ENCODE measurements at regions not wholly inside any gene's neighbourhood (a gene's known extent, or its start where the extent isn't known, plus 50 kb on each side); places are given as distances from the start of the nearest gene placed in this dataset.

GRCh38 chr1:95723346-95723745 lies 489.3 kb downstream of the RWDD3 start:
- TF ChIP-seq TAF1 (CRISPR knock-in tag; IDR thresholded peaks at IDR 0.05) = no peak
- TF ChIP-seq, protein P1, sequence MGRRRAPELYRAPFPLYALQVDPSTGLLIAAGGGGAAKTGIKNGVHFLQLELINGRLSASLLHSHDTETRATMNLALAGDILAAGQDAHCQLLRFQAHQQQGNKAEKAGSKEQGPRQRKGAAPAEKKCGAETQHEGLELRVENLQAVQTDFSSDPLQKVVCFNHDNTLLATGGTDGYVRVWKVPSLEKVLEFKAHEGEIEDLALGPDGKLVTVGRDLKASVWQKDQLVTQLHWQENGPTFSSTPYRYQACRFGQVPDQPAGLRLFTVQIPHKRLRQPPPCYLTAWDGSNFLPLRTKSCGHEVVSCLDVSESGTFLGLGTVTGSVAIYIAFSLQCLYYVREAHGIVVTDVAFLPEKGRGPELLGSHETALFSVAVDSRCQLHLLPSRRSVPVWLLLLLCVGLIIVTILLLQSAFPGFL (CRISPR knock-in tag; IDR thresholded peaks at IDR 0.05) = no peak
- TF ChIP-seq POLR2AphosphoS5 (IDR thresholded peaks at IDR 0.05; ENCODE audit: low read depth, low read length) = no peak
- TF ChIP-seq, protein P2, sequence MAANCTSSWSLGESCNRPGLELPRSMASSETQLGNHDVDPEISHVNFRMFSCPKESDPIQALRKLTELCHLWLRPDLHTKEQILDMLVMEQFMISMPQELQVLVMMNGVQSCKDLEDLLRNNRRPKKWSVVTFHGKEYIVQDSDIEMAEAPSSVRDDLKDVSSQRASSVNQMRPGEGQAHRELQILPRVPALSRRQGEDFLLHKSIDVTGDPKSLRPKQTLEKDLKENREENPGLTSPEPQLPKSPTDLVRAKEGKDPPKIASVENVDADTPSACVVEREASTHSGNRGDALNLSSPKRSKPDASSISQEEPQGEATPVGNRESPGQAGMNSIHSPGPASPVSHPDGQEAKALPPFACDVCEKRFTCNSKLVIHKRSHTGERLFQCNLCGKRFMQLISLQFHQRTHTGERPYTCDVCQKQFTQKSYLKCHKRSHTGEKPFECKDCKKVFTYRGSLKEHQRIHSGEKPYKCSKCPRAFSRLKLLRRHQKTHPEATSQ (CRISPR knock-in tag; IDR thresholded peaks at IDR 0.05; ENCODE audit: borderline replicate concordance) = no peak
- TF ChIP-seq POLR2A (IDR thresholded peaks at IDR 0.05; ENCODE audit: insufficient read depth in 1 of 2, low read depth in 2 of 2, low read length in 2 of 2) = no peak
- TF ChIP-seq ATF3 (CRISPR knock-in tag; IDR thresholded peaks at IDR 0.05) = no peak
- TF ChIP-seq PATZ1 (CRISPR knock-in tag; IDR thresholded peaks at IDR 0.05) = no peak
- no peak for TF ChIP-seq CBX5 (CRISPR knock-in tag; IDR thresholded peaks at IDR 0.05; ENCODE audit: borderline replicate concordance)
- TF ChIP-seq, protein P3, sequence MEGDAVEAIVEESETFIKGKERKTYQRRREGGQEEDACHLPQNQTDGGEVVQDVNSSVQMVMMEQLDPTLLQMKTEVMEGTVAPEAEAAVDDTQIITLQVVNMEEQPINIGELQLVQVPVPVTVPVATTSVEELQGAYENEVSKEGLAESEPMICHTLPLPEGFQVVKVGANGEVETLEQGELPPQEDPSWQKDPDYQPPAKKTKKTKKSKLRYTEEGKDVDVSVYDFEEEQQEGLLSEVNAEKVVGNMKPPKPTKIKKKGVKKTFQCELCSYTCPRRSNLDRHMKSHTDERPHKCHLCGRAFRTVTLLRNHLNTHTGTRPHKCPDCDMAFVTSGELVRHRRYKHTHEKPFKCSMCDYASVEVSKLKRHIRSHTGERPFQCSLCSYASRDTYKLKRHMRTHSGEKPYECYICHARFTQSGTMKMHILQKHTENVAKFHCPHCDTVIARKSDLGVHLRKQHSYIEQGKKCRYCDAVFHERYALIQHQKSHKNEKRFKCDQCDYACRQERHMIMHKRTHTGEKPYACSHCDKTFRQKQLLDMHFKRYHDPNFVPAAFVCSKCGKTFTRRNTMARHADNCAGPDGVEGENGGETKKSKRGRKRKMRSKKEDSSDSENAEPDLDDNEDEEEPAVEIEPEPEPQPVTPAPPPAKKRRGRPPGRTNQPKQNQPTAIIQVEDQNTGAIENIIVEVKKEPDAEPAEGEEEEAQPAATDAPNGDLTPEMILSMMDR (CRISPR knock-in tag; IDR thresholded peaks at IDR 0.05) = no peak
- TF ChIP-seq ARID3A (IDR thresholded peaks at IDR 0.05; ENCODE audit: low read depth, low read length) = no peak
